ENCODE measurements at regions not wholly inside any gene's neighbourhood (a gene's known extent, or its start where the extent isn't known, plus 50 kb on each side); places are given as distances from the start of the nearest gene placed in this dataset.
"Not testable (repeated sequence)": the region's sequence is repeated elsewhere in the genome, so short reads cannot be mapped to it uniquely, and the experiment has no call there.

DNA sequence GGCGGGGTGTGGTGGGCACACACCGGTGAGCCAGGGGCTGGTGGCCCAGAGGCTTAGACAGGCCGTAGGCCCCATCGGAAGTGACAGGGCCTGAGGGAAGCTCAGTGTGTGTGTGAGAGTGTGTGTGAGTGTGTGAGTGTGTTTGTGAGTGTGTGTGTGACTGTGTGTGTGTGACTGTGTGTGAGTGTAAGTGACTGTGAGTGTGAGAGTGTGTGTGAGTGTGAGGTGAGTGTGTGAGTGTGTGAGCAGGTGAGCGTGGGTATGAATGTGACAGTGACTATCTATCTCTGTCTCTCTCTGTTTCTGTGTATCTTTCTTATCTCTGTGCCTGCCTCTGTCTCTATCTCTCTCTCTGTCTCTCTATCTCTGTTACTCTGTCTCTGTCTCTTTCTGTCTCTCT lies 171.6 kb downstream of the TMEM121 start:
- DNase-seq, result not testable (repeated sequence)

DNA sequence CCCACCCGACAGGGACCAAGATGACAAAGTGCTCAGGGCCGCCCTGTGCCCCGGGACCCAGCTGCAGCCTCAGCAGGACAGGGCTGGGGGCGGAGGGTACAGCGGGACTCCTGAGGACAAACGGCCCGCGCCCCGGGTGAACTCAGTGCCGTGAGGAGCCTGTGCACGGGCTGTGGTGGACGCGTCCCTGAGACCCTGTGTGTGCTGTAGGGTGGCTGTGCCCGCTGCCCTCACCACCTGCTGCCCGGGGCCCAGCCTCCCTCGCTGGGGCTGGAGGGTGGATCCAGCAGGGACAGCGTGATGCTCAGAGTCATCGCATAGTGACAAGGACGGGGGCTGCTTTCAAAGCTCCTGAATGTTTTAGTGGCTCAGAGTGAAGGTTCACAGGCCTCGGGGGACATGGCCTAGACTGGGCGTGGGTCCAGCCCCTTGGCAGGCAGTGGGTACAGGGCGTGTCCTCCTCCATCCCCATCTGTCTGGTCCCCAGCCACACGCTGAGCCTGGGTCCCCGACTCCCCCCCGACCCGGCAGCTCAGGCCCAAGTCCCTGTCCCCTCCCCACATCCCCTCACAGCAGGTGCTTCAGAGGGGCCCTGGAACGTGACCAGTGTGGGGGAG lies 172.7 kb downstream of the TMEM121 start:
- not testable (repeated sequence) for DNase-seq

DNA sequence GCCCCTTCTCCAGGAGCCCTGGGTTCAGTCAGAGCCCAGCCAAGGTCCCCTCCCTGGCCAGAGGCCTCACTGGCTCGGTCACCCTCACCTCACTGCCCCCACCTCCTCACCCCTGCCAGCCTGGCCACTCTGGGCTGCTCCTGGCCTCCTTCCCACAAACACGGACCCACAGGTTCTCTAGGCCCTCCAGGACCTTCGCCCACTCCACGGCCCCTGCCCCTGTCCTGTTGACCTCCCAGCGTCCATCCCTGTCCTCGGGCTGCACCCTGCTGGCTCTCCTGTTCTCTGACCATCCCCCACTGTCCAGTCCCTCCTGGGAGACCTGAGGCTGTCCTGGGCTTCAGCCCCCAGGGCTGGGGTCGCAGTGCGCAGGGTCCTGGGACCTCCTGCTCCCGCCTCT lies 173.3 kb downstream of the TMEM121 start:
- DNase-seq, result not testable (repeated sequence)

DNA sequence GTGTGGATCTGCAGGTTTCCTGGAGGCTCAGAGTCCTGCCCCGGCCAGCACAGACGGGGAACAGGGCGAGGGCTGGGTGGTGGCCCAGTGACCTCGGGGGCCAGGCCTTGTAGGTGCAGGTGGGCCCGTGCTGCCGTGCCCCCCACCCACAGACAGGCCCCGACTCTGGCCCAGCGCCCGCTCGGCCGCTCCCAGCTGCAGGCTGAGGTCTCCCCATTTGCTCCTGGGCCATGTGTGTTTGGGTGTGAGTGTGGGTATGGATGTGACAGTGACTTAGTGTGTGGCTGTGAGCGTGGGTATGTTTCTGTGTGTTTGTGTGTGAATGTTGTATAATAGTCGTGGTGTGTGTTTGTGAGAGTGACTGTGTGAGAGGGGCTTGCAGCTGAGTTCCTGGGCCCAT lies 173.8 kb downstream of the TMEM121 start:
- not testable (repeated sequence) for DNase-seq

DNA sequence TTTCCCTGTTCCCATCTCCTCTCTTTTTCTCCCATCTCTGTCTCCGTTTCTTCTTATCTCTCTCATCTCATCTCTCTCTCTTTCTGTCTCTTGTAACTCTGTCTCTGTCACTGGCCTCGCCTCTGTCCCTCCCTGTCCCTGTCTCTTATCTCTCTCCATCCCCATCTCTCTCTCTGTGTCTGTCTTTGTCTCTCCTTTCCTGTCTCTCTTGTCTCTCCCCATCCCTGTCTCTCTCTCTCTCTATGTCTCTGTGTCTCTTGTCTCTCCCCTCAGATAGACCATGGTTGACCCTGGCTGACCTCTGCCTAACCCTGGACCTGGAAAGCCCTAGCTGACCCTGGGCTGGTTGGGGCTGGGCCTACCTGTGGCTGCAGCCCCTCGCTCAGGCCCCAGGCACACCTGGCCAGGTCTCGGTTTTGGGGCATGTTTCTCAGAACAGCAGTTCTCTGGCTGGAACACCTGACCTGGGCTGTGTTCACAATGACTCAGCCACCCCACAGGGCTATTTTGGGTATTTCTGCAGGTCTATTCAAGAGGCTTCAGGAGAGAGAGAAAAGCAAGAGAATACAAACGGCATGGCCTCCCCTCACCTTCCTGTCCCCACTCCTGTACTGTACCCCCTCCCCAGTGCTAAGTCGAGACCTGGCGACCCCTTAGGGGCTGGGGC lies 174.4 kb downstream of the TMEM121 start:
- no peak for DNase-seq

DNA sequence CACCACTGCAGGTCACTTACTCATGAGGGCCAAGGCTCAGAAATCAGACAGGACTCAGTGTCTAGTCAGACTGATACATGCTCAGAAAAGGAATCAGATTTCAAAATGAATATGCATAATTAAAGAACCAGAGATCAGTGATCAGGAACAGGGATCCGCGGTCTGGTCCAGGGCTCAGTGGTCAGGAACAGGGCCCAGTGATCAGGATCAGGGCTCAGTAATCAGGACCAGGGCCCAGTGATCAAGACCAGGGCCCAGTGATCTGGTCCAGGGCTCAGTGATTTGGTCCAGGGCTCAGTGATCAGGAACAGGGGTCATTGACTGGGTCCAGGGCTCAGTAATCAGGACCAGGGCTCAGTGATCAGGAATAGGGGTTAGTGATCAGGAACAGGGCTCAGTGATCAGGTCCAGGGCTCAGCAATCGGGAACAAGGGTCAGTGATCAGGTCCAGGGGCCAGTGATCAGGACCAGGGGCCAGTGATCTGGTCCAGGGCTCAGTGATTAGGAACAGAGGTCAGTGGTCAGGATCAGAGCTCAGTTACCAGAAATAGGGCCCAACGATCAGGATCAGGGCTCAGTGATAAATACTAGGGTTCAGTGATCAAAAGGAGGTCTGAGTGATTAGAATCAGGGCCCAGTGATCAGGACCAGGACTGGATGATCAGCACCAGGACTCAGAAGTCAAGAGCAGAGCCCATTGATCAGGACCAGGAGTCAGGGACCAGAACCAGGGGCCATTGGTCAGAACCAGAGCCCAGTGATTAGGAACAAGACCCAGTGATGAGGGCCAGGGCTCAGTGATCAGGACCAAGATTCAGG lies 175.3 kb downstream of the TMEM121 start:
- DNase-seq, result no peak

DNA sequence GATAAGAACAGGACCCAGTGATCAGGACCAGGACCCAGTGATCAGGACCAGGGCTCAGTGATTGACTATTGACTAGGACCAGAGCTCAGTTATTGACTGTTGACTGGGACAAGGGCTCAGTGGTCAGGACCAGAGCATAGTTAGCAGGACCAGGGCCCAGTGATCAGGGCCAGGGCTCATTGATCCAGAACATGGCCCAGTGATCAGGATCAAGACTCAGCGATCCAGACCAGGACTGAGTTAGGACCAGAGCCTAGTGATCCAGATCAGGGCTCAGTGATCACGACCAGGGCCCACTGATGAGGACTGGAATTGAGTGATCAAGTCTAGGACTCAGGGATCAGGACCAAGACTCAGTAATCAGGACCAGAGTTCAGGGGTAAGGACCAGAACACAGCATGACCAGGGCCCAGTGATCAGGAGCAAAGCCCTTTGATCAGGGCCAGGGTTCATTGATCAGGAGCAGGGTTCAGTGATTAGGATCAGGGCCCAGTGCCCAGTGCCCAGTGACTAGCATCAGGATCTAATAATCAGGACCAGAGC lies 176.0 kb downstream of the TMEM121 start:
- DNase-seq, result no peak

DNA sequence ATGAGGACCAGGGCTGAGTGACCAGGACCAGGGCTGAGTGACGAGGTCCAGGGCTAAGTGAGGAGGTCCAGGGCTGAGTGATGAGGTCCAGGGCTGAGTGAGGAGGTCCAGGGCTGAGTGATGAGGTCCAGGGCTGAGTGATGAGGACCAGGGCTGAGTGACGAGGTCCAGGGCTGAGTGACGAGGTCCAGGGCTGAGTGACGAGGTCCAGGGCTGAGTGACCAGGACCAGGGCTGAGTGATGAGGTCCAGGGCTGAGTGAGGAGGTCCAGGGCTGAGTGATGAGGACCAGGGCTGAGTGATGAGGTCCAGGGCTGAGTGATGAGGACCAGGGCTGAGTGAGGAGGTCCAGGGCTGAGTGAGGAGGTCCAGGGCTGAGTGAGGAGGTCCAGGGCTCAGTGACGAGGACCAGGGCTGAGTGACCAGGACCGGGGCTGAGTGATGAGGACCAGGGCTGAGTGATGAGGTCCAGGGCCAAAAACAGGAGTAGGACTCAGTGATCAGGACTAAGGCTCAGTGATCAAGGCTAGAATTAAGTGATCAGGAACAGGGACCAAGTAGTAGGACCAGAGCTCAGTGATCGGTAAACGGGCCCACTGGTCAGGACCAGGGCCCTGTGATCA lies 176.8 kb downstream of the TMEM121 start:
- not testable (repeated sequence) for DNase-seq

DNA sequence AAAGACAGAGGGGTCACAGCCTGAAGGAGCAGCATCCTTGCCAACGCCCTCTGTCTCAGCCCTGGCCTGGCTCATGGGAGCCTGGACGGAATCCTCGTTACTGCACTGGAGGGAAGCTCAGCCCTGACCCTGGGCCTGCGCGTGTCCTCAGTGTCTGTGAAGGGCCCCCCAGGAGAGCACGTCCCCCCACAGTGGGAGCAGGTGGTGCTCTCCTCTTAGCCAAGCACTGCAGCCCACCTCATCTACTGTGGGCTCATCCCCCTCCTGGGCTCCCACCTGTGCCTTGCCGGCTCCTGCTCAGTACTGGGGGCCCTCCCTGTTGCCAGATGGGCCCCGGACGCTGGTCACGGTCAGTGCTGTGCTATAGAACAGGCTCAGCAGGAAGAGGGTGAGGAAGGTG lies 177.7 kb downstream of the TMEM121 start:
- DNase-seq, result not testable (repeated sequence)

DNA sequence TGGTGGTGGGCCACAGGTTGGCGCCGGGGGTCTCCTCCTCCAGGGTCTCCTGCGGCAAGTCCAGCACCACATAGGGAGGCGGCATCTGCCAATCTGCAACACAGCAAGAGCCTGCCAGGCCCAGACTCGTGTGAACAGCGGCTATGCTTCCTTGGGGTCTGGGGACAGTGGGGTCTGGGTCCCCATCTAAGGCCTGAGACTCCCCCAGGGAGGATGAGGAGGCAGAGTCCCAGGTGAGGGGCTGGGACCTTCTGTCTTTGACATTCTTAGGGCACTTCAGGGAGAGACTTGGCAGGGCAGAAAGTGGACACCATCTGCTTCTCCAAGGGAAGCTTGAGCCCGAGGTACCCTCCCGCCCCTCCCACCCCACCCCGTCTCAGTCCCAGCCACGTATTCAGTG lies 178.1 kb downstream of the TMEM121 start:
- not testable (repeated sequence) for DNase-seq

DNA sequence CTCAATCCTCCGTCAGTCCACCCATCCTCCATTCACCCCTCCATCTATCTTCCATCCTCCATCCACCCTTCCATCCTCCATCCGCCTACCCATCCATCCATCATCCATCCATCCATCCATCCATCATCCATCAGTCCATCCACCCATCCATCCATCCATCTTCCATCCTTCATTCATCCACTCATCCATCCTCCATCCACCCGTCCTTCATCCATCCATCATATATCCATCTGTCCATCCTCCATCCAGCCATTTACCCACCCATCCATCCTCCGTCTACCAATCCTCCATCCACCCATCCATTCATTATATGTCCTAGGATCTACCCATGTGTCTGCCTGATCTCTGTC lies 179.1 kb downstream of the TMEM121 start:
- DNase-seq, result not testable (repeated sequence)

DNA sequence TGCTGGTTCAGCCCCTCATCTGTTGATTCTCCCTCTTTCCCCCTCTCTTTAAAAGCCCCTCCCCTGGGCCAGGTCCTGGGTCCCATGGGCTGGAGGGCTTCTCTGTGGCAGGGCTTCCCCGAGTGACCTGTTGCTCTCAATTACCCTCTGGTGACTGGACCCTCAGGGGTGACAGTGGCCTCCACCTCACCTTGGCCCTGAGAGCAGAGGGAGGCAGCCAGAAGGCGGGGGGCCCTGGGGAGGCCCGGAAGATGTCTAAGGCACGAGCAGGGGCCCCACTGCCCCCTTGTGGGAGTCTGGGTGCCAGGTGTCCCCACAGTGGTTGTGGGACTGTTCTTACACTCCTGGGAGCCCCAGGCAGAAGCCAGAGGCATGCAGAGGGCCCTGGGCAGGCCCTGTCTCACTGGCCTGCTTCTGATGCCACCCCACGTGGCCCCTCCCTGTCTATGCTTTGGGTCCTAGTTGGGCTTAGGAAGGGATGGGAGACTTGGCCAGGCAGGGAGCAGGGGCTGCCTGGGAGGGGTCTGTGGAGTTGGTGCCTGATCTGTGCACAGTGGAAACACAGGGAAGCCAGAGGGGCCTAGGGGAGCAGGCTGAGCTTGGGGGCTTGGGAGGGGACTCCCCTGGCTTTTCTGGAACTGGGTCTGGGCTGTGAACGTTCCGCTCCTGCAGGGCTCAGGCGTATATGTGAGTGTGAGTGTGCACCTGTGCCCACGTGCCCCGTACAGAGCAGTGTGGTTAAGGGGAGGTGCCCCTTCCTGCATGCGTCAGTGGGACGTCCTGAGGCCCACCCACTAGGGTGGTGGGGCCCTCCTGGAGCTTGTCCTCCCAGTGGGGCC lies 179.7 kb downstream of the TMEM121 start:
- not testable (repeated sequence) for DNase-seq

DNA sequence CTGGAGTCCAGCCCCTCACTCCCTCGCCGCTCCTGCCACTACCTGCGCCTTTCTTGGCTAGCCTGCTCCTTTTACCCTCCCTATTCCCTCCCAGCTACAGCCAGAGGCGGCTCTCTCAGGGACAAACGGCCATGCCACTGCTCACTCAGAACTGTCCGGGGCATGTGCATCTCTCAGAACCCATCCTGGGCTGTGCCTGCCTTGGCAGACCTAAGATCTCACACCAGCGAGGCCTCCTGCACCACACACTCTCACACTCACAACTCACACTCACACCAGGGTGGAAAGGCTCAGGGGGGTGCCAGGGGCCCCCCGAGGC lies 180.3 kb downstream of the TMEM121 start:
- not testable (repeated sequence) for DNase-seq

DNA sequence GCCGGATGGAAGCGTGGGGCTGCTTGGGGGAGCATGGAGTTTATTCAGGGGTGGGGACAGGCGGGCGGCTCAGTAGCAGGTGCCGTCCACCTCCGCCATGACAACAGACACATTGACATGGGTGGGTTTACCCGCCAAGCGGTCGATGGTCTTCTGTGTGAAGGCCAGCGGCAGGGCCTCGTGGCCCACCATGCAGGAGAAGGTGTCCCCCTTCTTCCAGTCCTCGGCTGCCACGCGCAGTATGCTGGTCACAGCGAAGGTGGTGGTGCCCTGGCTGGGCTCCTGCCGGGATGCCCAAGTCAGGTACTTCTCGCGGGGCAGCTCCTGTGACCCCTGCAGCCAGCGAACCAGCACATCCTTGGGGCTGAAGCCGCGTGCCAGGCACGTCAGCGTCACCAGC lies 180.7 kb downstream of the TMEM121 start:
- not testable (repeated sequence) for DNase-seq

DNA sequence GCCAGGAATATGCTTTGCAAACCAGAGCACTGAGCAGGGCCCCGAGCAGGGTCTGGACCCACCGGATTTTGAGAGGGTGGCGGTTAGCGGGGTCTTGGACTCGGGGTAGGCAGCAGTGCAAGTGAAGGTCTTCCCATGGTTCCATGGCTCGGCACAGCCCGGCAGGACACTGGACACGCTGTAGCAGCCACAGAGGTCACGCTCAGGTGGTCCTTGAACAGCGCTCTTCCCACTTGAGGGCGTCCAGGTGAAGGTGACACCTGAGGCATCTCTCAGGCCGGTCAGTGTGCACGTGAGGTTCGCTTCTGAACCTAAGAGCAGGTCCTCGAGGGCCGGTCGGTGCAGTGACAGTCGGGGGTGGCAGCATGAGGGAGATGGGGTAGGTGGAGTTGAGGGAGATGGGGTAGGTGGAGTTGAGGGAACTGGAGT lies 181.4 kb downstream of the TMEM121 start:
- DNase-seq, result not testable (repeated sequence)

DNA sequence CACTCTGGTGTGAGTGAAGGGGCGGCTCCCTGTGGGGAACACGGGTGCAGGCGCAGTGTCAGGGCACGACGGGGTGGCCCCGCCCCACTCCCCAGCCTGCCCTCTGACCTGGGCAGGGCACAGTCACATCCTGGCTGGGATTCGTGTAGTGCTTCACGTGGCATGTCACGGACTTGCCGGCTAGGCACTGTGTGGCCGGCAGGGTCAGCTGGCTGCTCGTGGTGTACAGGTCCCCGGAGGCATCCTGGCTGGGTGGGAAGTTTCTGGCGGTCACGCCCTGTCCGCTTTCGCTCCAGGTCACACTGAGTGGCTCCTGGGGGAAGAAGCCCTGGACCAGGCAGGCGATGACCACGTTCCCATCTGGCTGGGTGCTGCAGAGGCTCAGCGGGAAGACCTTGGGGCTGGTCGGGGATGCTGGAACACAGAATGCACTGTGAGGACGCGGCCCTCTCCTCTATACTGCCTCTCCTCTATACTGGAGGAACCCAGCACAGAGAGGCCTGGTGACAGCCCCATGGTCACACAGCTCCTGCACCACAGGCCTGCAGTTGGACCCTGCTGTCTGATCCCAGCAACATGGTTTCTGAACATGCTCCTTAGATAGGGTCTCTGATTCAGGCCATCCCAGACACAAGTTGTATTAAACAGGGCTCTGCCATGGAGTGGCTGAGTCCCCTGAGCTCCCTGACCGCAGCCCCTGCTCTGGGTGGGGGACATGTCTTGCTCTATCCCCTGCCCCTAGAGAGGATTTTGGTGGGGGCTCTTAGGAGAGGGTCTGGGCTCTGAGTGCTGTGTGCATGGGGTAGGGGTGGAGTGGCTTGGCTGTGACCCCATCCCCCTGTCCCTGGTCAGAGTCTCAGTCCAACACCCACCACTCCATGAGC lies 182.1 kb downstream of the TMEM121 start:
- DNase-seq, result not testable (repeated sequence)

DNA sequence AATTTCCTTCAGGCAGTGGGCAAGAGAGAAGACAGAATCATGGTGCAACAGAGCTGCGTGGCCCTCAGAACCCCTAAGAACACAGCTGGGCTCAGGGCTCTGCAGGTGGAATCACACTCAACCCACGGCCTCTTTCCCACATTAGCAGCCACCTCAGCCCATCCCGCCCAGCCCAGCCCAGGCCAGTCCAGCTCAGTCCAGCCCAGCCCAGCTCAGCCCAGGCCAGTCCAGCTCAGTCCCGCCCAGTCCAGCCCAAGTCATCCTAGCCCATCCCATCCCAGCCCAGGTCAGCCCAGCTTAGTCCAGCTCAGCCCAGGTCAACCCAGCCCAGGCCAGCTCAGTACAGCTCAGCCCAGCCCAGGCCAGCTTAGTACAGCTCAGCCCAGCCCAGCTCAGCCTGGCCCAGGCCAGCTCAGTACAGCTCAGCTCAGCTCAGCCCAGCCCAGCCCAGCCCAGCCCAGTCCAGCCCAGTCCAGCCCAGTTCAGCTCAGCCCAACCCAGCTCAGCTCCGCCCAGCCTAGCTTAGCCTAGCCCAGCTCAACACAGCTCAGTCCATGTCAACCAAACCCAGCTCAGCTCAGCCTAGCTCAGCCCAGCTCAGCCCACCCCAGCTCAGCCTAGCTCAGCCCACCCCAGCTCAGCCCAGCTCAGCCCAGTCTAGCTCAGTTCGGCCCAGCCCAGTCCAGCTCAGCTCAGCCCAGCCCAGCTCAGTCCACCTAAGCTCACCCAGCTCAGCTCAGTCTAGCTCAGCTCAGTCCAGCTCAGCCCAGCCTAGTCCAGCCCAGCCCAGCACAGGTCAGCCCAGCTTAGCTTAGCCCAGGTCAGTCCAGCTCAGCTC lies 183.1 kb downstream of the TMEM121 start:
- DNase-seq, result no peak

DNA sequence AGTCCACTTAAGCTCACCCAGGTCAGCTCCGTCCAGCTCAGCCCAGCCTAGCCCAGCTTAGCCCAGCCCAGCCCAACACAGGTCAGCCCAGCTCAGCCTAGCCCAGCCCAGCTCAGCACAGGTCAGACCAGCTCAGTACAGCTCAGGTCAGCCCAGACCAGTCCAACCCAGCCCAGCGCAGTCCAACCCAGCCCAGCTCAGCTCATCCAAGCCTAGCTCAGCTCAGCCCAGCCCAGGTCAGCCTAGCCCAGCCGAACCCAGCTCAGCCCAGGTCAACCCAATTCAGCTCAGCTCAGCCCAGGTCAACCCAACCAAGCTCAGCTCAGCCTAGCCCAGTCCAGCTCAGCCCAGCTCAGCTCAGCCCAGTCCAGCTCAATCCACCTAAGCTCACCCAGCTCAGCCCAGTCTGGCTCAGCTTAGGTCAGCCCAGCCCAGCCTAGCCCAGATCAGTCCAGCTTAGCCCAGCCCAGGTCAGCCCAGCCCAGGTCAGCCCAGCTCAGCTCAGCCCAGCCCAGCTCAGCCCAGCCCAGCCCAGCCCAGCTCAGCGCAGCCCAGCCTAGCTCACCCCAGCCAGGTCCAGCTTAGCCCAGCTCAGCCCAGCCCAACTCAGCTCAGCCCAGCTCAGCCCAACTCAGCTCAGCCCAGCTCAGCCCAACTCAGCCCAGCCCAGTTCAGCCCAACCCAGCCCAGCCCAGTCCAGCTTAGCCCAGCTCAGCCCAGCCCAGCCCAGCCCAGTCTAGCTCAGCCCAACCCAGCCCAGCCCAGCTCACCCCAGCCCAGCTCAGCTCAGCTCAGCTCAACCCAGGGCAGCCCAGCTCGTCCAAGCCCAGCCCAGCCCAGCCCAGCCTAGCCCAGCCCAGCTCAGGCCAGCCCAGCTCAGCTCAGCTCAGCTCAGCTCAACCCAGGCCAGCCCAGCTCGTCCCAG lies 184.0 kb downstream of the TMEM121 start:
- no peak for DNase-seq

DNA sequence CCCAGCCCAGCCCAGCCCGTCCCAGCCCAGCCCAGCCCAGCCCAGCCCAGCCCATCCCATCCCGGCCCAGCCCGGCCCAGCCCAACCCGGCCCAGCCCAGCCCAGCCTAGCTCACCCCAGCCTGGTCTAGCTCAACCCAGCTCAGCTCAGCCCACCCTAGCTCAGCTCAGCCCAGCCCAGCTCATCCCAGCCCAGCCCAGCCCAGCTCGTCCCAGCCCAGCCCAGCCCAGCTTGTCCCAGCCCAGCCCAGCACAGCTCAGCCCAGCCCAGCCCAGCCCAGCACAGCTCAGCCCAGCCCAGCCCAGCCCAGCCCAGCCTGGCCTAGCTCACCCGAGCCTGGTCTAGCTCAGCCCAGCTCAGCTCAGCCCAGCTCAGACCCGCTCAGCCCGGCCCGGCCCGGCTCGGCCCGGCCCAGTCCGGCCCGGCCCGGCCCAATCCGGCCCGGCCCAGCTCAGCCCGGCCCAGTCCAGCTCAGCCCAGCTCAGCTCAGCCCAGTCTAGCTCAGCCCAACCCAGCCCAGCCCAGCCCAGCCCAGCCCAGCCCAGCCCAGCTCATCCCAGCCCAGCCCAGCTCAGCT lies 184.7 kb downstream of the TMEM121 start:
- no peak for DNase-seq

Measured in hippocampal formation (tissue), 2 donors.